MCF 10A (cell line): ENCODE measurements at regions not wholly inside any gene's neighbourhood (a gene's known extent, or its start where the extent isn't known, plus 50 kb on each side); places are given as distances from the start of the nearest gene placed in this dataset.

ENCODE experiments used
- BruUV-seq: library from RNA; stranded (reverse); fragments of 400-500 nt; replicated peaks from 2 replicates; lab custom pipeline; 2021; lab: Mats Ljungman, UMichigan
- CTCF ChIA-PET: fragments of 300-600 bp; sonication (Branson Sonifier 250); formaldehyde crosslinking; extraction: SDS; loops from one replicate; lab custom pipeline; 2021; ENCODE audit warnings: antibody characterized with exemption, inconsistent platforms; lab: Yijun Ruan, JAX
- POLR2A ChIA-PET: fragments of 300-600, 350-650 bp; sonication (Branson Sonifier 250); formaldehyde crosslinking; extraction: SDS; loops from one replicate; lab custom pipeline; 2020; ENCODE audit warnings: antibody characterized with exemption, inconsistent platforms; lab: Yijun Ruan, JAX
- DNase-seq: peaks from one replicate; pipeline ENCODE4 v3.0.0-alpha.2; 2018; ENCODE audit not compliant: unreplicated experiment
- H3K27ac Mint-ChIP-seq: one replicate; pipeline ENCODE4 v1.8.0; 2022; ENCODE audit warnings: mild to moderate bottlenecking, low read depth, mixed read lengths; ENCODE audit not compliant: unreplicated experiment
- H3K27me3 Mint-ChIP-seq: one replicate; pipeline ENCODE4 v1.8.0; 2022; ENCODE audit warnings: mixed read lengths; ENCODE audit not compliant: insufficient read depth, unreplicated experiment
- H3K36me3 Mint-ChIP-seq: one replicate; pipeline ENCODE4 v1.8.0; 2022; ENCODE audit warnings: mild to moderate bottlenecking, moderate library complexity, mixed read lengths; ENCODE audit not compliant: insufficient read depth, unreplicated experiment
- H3K4me1 Mint-ChIP-seq: one replicate; pipeline ENCODE4 v1.8.0; 2022; ENCODE audit warnings: mixed read lengths; ENCODE audit not compliant: insufficient read depth, unreplicated experiment
- H3K4me3 Mint-ChIP-seq: one replicate; pipeline ENCODE4 v1.8.0; 2022; ENCODE audit warnings: mild to moderate bottlenecking, moderate library complexity, mixed read lengths; ENCODE audit not compliant: unreplicated experiment
- H3K9me3 Mint-ChIP-seq: one replicate; pipeline ENCODE4 v1.8.0; 2022; ENCODE audit warnings: mixed read lengths; ENCODE audit not compliant: unreplicated experiment
- intact Hi-C: fragments of 100-400 bp; cut with micrococcal nuclease; formaldehyde crosslinking; loops from 2 replicates; pipeline ENCODE4 v1.14.1; 2022
- TF ChIP-seq, protein P1 (sequence below): fragments of 200-600 bp; IDR thresholded peaks from one replicate; pipeline ENCODE4 v1.8.0; 2022; ENCODE audit warnings: antibody characterized with exemption, mild to moderate bottlenecking; ENCODE audit not compliant: unreplicated experiment

DNA sequence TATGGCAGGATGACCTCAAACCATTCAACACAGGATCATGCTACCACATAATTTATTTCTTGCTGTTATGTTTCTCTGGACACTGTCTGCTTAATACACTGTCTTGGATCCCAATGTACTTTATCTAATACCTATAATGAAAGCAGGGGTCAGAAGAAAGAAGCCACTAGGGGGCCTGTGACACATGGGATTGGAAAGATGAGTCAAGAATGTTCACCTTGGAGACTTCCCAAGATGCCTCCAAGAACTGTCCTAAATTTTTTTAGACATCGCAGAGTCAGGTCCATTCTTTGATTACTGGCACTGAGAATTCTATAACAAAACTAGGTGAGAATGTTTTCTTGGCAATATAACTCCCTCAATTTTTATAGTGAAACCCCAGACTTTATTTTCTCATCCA lies 305.8 kb upstream of the SMARCA2 start:
- Mint-ChIP-seq H3K4me1 (peaks cover 17% of the 10 kb centered on the region), H3K27me3 (no peaks in the 10 kb centered on the region), H3K9me3 (no peaks in the 10 kb centered on the region), H3K4me3 (no peak overlapping the region), H3K27ac (no peak overlapping the region), H3K36me3 (peaks cover 6% of the 10 kb centered on the region)
- TF ChIP-seq, protein P1, sequence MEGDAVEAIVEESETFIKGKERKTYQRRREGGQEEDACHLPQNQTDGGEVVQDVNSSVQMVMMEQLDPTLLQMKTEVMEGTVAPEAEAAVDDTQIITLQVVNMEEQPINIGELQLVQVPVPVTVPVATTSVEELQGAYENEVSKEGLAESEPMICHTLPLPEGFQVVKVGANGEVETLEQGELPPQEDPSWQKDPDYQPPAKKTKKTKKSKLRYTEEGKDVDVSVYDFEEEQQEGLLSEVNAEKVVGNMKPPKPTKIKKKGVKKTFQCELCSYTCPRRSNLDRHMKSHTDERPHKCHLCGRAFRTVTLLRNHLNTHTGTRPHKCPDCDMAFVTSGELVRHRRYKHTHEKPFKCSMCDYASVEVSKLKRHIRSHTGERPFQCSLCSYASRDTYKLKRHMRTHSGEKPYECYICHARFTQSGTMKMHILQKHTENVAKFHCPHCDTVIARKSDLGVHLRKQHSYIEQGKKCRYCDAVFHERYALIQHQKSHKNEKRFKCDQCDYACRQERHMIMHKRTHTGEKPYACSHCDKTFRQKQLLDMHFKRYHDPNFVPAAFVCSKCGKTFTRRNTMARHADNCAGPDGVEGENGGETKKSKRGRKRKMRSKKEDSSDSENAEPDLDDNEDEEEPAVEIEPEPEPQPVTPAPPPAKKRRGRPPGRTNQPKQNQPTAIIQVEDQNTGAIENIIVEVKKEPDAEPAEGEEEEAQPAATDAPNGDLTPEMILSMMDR = peak; percentile 16
- no TSS peak for BruUV-seq
- peak; percentile 45 for DNase-seq
- CTCF ChIA-PET = interaction anchor here (0.6 to 1.4 kb wide), 2 partner anchors 9 to 212 kb away, joined by 3 to 7 read pairs; no protein-coding TSS in a partner anchor
- POLR2A ChIA-PET = no interaction called here
- intact Hi-C loops = loop anchor here (5.0 kb wide), 1 partner anchor 378 kb away; no protein-coding TSS in a partner anchor

DNA sequence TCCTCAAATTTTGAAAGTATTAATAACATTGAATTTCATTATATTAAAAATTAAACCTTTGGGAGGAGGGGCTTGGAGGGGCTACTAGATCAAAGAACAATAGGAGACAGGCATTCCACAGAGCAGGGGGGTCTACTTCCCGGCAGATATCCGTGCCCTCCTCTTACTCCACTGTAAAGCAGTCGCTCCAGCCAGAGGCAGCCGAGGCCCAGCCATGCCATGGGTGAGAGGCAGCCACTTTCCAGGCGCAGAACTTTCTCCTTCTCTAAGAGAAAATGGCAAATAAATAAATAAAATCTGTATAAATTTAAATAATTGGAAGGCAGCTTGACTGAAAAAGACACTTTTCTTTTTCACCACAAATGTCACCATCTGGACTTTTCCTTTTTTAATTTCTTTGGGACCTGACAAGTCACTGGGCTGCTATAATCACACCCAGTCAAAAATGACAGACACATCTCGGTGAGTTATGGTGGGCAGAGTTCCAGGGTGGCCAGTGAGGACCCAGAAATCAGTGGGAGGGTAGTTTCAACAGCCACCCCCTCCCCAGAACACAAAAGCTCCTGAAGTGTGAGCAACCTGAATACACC lies 302.2 kb upstream of the SMARCA2 start:
- H3K27ac Mint-ChIP-seq = no peak overlapping the region

DNA sequence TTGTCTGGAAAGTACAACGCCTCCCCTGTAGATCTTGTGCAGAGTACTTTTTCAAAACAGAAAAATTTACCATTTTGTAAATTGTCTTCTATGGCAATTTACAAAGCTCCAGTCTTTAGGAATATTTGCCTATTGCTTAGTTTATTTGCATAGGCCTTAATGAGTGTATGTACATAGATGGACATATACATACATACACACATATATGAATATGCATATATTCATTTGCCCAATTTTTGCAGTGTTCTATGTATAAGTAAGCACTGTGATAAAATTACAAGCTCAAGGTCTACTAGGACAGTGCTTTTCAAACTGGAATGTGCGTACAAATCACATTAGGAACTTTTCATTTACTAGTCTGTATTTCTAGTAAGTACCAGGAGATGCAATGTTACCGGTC lies 301.3 kb upstream of the SMARCA2 start:
- Mint-ChIP-seq H3K9me3 (no peaks in the 10 kb centered on the region), H3K27me3 (no peaks in the 10 kb centered on the region), H3K4me3 (no peak overlapping the region), H3K4me1 (peaks cover 6% of the 10 kb centered on the region), H3K27ac (no peak overlapping the region), H3K36me3 (peaks cover 6% of the 10 kb centered on the region)
- ChIA-PET POLR2A (no interaction called here), CTCF (interaction anchor here (2.3 kb wide), 1 partner anchor 19 kb away, joined by 10 read pairs; no protein-coding TSS in a partner anchor)
- no peak for DNase-seq
- TF ChIP-seq, protein P1 = no peak
- intact Hi-C loops = no loop called here
- no TSS peak for BruUV-seq

More for the DNA sequence above, 302.2 kb upstream of the SMARCA2 start:
- peaks cover 11% of the 10 kb centered on the region for H3K4me1 Mint-ChIP-seq
- H3K9me3 Mint-ChIP-seq = no peaks in the 10 kb centered on the region
- ChIA-PET POLR2A (no interaction called here), CTCF (interaction anchor here (2.3 kb wide), 1 partner anchor 20 kb away, joined by 10 read pairs; no protein-coding TSS in a partner anchor)
- no peaks in the 10 kb centered on the region for H3K27me3 Mint-ChIP-seq
- DNase-seq = no peak
- H3K36me3 Mint-ChIP-seq = peaks cover 6% of the 10 kb centered on the region
- intact Hi-C loops = no loop called here
- TF ChIP-seq, protein P1 = no peak
- H3K4me3 Mint-ChIP-seq = no peak overlapping the region
- no TSS peak for BruUV-seq

DNA sequence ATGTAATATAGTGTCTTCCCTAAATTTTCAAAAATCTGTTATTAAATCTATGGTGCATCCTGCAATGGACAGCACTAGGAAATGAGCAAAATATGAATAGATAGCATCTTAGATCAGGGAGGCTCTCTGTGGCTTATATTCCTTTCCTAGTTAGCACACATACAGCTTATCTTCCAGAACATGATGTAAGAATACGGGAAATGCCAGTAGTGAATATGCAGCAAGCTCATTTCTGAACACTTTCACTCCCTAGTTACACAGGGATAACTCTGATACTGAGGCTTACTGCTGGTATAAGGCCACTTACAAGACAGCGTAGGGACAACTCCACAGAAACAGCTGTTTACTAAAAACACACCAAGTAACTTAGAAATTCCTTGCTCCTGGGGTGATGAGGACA lies 297.3 kb upstream of the SMARCA2 start:
- Mint-ChIP-seq H3K27ac (no peak overlapping the region), H3K4me3 (no peak overlapping the region), H3K9me3 (no peaks in the 10 kb centered on the region), H3K4me1 (peaks cover 6% of the 10 kb centered on the region), H3K36me3 (no peaks in the 10 kb centered on the region), H3K27me3 (no peaks in the 10 kb centered on the region)
- ChIA-PET POLR2A (no interaction called here), CTCF (interaction anchor here (1.2 to 1.9 kb wide), 4 partner anchors 8 to 14 kb away, joined by 3 to 8 read pairs (median 6); no protein-coding TSS in a partner anchor)
- BruUV-seq = no TSS peak
- TF ChIP-seq, protein P1 = no peak
- DNase-seq = no peak
- intact Hi-C loops = no loop called here
